ENCODE measurements at regions not wholly inside any gene's neighbourhood (a gene's known extent, or its start where the extent isn't known, plus 50 kb on each side); places are given as distances from the start of the nearest gene placed in this dataset.

GRCh38 chr11:123338266-123338800 is 91.7 kb upstream of the GRAMD1B start:
- TF ChIP-seq CTCF (IDR thresholded peaks at IDR 0.05), result no peak
- no peak for TF ChIP-seq POLR2A (IDR thresholded peaks at IDR 0.05)
